ENCODE measurements at regions not wholly inside any gene's neighbourhood (a gene's known extent, or its start where the extent isn't known, plus 50 kb on each side); places are given as distances from the start of the nearest gene placed in this dataset.

GRCh38 chr3:64888165-64888564, 200.4 kb upstream of the ADAMTS9 start:
- DNase-seq (ENCODE audit: extremely low read depth, low read depth) = no peak
- no peak for TF ChIP-seq CTCF (IDR thresholded peaks at IDR 0.05; ENCODE audit: low read depth, low read length)

GRCh38 chr3:64885055-64885454, 197.3 kb upstream of the ADAMTS9 start:
- DNase-seq (ENCODE audit: extremely low read depth, low read depth) = no peak
- TF ChIP-seq CTCF (IDR thresholded peaks at IDR 0.05; ENCODE audit: low read depth, low read length) = no peak

- TF ChIP-seq CTCF (IDR thresholded peaks at IDR 0.05; ENCODE audit: low read depth, low read length) = no peak
Measured at GRCh38 chr3:64884536-64884935, 196.7 kb upstream of the ADAMTS9 start.

GRCh38 chr3:64880916-64881315, 193.1 kb upstream of the ADAMTS9 start:
- no peak for DNase-seq (ENCODE audit: extremely low read depth, low read depth)
- no peak for TF ChIP-seq CTCF (IDR thresholded peaks at IDR 0.05; ENCODE audit: low read depth, low read length)

More at GRCh38 chr3:64884536-64884935, 196.7 kb upstream of the ADAMTS9 start:
- DNase-seq (ENCODE audit: extremely low read depth, low read depth) = no peak

GRCh38 chr3:64878362-64878761, 190.6 kb upstream of the ADAMTS9 start:
- DNase-seq (ENCODE audit: extremely low read depth, low read depth) = no peak
- no peak for TF ChIP-seq CTCF (IDR thresholded peaks at IDR 0.05; ENCODE audit: low read depth, low read length)

GRCh38 chr3:64873400-64873799, 185.6 kb upstream of the ADAMTS9 start:
- DNase-seq (ENCODE audit: extremely low read depth, low read depth) = no peak

GRCh38 chr3:64872345-64872744, 184.5 kb upstream of the ADAMTS9 start:
- TF ChIP-seq CTCF (IDR thresholded peaks at IDR 0.05; ENCODE audit: low read depth, low read length) = no peak
- no peak for DNase-seq (ENCODE audit: extremely low read depth, low read depth)

More at GRCh38 chr3:64873400-64873799, 185.6 kb upstream of the ADAMTS9 start:
- TF ChIP-seq CTCF (IDR thresholded peaks at IDR 0.05; ENCODE audit: low read depth, low read length) = no peak

Measured in AG09319 (cell line).